ENCODE measurements at regions not wholly inside any gene's neighbourhood (a gene's known extent, or its start where the extent isn't known, plus 50 kb on each side); places are given as distances from the start of the nearest gene placed in this dataset.

DNA sequence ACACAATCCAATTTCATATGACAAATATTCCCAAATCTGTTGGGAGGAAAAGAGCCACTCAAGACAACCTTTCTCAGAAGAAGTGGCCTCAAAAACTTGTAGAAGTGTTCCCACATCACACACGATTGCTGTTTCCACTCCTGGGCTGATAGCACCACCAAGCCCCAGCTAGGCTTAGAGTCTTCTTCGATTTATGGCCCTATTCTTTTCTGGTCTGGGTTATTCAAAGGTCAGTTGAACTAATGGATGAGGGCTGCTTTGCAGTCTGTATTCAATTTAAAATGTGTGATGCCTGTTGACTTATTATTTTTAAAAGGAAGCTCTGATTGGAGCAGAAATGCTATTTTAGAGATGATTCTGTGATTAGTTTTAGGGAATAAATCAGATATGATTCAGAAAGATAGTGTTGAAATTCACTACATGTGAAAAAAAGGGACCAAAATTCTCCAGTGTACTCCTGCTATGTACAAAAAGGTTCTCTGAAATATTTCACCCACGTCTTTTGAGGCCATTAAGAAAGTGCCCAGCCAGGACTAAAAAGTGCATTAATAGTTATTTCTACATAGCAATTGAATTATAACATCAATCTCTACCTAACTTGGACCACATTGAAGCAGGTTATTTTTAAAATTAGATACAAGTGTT is 57.3 kb upstream of the SPON1 start (continued):
- TF ChIP-seq, protein P1, sequence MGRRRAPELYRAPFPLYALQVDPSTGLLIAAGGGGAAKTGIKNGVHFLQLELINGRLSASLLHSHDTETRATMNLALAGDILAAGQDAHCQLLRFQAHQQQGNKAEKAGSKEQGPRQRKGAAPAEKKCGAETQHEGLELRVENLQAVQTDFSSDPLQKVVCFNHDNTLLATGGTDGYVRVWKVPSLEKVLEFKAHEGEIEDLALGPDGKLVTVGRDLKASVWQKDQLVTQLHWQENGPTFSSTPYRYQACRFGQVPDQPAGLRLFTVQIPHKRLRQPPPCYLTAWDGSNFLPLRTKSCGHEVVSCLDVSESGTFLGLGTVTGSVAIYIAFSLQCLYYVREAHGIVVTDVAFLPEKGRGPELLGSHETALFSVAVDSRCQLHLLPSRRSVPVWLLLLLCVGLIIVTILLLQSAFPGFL (CRISPR knock-in tag; IDR thresholded peaks at IDR 0.05; ENCODE audit: borderline replicate concordance), result no peak
- TF ChIP-seq, protein P2, sequence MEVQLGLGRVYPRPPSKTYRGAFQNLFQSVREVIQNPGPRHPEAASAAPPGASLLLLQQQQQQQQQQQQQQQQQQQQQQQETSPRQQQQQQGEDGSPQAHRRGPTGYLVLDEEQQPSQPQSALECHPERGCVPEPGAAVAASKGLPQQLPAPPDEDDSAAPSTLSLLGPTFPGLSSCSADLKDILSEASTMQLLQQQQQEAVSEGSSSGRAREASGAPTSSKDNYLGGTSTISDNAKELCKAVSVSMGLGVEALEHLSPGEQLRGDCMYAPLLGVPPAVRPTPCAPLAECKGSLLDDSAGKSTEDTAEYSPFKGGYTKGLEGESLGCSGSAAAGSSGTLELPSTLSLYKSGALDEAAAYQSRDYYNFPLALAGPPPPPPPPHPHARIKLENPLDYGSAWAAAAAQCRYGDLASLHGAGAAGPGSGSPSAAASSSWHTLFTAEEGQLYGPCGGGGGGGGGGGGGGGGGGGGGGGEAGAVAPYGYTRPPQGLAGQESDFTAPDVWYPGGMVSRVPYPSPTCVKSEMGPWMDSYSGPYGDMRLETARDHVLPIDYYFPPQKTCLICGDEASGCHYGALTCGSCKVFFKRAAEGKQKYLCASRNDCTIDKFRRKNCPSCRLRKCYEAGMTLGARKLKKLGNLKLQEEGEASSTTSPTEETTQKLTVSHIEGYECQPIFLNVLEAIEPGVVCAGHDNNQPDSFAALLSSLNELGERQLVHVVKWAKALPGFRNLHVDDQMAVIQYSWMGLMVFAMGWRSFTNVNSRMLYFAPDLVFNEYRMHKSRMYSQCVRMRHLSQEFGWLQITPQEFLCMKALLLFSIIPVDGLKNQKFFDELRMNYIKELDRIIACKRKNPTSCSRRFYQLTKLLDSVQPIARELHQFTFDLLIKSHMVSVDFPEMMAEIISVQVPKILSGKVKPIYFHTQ (CRISPR knock-in tag; IDR thresholded peaks at IDR 0.05), result no peak
- TF ChIP-seq NR1H2 (CRISPR knock-in tag; IDR thresholded peaks at IDR 0.05) (no peak), EMX1 (CRISPR knock-in tag; IDR thresholded peaks at IDR 0.05) (no peak), CBFB (CRISPR knock-in tag; IDR thresholded peaks at IDR 0.05; ENCODE audit: low read depth) (no peak), FOXJ3 (CRISPR knock-in tag; IDR thresholded peaks at IDR 0.05; ENCODE audit: borderline replicate concordance) (no peak), GRHL2 (CRISPR knock-in tag; IDR thresholded peaks at IDR 0.05; ENCODE audit: insufficient replicate concordance, severe bottlenecking) (no peak), TEAD4 (CRISPR knock-in tag; IDR thresholded peaks at IDR 0.05) (no peak), GABPB1 (CRISPR knock-in tag; IDR thresholded peaks at IDR 0.05) (no peak), SMAD4 (CRISPR knock-in tag; IDR thresholded peaks at IDR 0.05) (no peak)
- TF ChIP-seq, protein P3, sequence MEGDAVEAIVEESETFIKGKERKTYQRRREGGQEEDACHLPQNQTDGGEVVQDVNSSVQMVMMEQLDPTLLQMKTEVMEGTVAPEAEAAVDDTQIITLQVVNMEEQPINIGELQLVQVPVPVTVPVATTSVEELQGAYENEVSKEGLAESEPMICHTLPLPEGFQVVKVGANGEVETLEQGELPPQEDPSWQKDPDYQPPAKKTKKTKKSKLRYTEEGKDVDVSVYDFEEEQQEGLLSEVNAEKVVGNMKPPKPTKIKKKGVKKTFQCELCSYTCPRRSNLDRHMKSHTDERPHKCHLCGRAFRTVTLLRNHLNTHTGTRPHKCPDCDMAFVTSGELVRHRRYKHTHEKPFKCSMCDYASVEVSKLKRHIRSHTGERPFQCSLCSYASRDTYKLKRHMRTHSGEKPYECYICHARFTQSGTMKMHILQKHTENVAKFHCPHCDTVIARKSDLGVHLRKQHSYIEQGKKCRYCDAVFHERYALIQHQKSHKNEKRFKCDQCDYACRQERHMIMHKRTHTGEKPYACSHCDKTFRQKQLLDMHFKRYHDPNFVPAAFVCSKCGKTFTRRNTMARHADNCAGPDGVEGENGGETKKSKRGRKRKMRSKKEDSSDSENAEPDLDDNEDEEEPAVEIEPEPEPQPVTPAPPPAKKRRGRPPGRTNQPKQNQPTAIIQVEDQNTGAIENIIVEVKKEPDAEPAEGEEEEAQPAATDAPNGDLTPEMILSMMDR (IDR thresholded peaks at IDR 0.05), result no peak
- TF ChIP-seq, protein P4, sequence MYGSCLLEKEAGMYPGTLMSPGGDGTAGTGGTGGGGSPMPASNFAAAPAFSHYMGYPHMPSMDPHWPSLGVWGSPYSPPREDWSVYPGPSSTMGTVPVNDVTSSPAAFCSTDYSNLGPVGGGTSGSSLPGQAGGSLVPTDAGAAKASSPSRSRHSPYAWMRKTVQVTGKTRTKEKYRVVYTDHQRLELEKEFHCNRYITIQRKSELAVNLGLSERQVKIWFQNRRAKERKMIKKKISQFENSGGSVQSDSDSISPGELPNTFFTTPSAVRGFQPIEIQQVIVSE (CRISPR knock-in tag; IDR thresholded peaks at IDR 0.05; ENCODE audit: borderline replicate concordance), result no peak
- TF ChIP-seq, protein P5, sequence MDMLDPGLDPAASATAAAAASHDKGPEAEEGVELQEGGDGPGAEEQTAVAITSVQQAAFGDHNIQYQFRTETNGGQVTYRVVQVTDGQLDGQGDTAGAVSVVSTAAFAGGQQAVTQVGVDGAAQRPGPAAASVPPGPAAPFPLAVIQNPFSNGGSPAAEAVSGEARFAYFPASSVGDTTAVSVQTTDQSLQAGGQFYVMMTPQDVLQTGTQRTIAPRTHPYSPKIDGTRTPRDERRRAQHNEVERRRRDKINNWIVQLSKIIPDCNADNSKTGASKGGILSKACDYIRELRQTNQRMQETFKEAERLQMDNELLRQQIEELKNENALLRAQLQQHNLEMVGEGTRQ (CRISPR knock-in tag; IDR thresholded peaks at IDR 0.05), result no peak
- TF ChIP-seq, protein P6, sequence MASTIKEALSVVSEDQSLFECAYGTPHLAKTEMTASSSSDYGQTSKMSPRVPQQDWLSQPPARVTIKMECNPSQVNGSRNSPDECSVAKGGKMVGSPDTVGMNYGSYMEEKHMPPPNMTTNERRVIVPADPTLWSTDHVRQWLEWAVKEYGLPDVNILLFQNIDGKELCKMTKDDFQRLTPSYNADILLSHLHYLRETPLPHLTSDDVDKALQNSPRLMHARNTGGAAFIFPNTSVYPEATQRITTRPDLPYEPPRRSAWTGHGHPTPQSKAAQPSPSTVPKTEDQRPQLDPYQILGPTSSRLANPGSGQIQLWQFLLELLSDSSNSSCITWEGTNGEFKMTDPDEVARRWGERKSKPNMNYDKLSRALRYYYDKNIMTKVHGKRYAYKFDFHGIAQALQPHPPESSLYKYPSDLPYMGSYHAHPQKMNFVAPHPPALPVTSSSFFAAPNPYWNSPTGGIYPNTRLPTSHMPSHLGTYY (CRISPR knock-in tag; IDR thresholded peaks at IDR 0.05), result no peak
- TF ChIP-seq, protein P7, sequence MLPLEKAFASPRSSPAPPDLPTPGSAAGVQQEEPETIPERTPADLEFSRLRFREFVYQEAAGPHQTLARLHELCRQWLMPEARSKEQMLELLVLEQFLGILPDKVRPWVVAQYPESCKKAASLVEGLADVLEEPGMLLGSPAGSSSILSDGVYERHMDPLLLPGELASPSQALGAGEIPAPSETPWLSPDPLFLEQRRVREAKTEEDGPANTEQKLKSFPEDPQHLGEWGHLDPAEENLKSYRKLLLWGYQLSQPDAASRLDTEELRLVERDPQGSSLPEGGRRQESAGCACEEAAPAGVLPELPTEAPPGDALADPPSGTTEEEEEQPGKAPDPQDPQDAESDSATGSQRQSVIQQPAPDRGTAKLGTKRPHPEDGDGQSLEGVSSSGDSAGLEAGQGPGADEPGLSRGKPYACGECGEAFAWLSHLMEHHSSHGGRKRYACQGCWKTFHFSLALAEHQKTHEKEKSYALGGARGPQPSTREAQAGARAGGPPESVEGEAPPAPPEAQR (CRISPR knock-in tag; IDR thresholded peaks at IDR 0.05), result no peak

DNA sequence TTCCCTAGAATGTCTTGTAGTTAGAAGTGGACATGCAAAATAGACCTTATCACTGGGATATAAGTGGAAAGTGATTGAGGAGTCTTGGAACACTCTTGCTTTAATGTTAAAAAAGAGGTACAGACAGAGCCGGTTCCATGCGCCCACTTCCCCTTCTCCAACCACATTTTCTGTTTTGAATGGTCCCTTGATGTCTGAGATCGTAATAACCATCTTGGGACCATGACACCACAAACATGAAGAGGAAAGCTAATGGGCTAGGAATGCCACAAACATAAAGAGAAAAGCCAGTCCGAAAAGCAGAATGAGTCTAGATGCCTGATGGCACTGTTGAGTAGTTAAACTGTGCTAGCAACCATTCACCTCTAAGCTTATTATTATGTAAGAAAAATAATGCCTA is 54.8 kb upstream of the SPON1 start:
- Mint-ChIP-seq H3K9me3 (peaks cover 28% of the 10 kb centered on the region), H3K27ac (no peak overlapping the region), H3K27me3 (ENCODE audit: low read depth) (no peaks in the 10 kb centered on the region), H3K36me3 (0 out of 2 replicates have a peak, but pooled peaks cover 2% of the 10 kb centered on the region), H3K4me3 (no peak overlapping the region), H3K4me1 (0 out of 2 replicates have a peak, but pooled peaks cover 3% of the 10 kb centered on the region)
- ChIA-PET CTCF (no interaction called here), POLR2A (no interaction called here)
- DNase-seq (ENCODE audit: low spot score) (no peak), ATAC-seq (no peak)
- TF ChIP-seq, protein P8, sequence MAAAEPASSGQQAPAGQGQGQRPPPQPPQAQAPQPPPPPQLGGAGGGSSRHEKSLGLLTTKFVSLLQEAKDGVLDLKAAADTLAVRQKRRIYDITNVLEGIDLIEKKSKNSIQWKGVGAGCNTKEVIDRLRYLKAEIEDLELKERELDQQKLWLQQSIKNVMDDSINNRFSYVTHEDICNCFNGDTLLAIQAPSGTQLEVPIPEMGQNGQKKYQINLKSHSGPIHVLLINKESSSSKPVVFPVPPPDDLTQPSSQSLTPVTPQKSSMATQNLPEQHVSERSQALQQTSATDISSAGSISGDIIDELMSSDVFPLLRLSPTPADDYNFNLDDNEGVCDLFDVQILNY (CRISPR knock-in tag; IDR thresholded peaks at IDR 0.05), result no peak
- TF ChIP-seq, protein P9, sequence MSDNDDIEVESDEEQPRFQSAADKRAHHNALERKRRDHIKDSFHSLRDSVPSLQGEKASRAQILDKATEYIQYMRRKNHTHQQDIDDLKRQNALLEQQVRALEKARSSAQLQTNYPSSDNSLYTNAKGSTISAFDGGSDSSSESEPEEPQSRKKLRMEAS (CRISPR knock-in tag; IDR thresholded peaks at IDR 0.05), result no peak
- TF ChIP-seq, protein P10, sequence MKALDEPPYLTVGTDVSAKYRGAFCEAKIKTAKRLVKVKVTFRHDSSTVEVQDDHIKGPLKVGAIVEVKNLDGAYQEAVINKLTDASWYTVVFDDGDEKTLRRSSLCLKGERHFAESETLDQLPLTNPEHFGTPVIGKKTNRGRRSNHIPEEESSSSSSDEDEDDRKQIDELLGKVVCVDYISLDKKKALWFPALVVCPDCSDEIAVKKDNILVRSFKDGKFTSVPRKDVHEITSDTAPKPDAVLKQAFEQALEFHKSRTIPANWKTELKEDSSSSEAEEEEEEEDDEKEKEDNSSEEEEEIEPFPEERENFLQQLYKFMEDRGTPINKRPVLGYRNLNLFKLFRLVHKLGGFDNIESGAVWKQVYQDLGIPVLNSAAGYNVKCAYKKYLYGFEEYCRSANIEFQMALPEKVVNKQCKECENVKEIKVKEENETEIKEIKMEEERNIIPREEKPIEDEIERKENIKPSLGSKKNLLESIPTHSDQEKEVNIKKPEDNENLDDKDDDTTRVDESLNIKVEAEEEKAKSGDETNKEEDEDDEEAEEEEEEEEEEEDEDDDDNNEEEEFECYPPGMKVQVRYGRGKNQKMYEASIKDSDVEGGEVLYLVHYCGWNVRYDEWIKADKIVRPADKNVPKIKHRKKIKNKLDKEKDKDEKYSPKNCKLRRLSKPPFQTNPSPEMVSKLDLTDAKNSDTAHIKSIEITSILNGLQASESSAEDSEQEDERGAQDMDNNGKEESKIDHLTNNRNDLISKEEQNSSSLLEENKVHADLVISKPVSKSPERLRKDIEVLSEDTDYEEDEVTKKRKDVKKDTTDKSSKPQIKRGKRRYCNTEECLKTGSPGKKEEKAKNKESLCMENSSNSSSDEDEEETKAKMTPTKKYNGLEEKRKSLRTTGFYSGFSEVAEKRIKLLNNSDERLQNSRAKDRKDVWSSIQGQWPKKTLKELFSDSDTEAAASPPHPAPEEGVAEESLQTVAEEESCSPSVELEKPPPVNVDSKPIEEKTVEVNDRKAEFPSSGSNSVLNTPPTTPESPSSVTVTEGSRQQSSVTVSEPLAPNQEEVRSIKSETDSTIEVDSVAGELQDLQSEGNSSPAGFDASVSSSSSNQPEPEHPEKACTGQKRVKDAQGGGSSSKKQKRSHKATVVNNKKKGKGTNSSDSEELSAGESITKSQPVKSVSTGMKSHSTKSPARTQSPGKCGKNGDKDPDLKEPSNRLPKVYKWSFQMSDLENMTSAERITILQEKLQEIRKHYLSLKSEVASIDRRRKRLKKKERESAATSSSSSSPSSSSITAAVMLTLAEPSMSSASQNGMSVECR (CRISPR knock-in tag; IDR thresholded peaks at IDR 0.05; ENCODE audit: borderline replicate concordance), result no peak
- TF ChIP-seq ZNF423 (CRISPR knock-in tag; IDR thresholded peaks at IDR 0.05) (no peak), ETV6 (CRISPR knock-in tag; IDR thresholded peaks at IDR 0.05) (no peak), GRHL2 (CRISPR knock-in tag; IDR thresholded peaks at IDR 0.05; ENCODE audit: insufficient replicate concordance, severe bottlenecking) (no peak)
